Activated T-helper 1 cell treated with anti-CD3 and anti-CD28 coated beads, Interleukin-12 subunit alpha, Interleukin-12 subunit beta, Interleukin-2, Interleukin-4 antibody, amounts not matched to agents 30 ng/mL and 10 ng/mL and 1 ng/mL, durations not matched to agents 14 hours and 24 hours and 36 hours (primary cell): ENCODE measurements at regions not wholly inside any gene's neighbourhood (a gene's known extent, or its start where the extent isn't known, plus 50 kb on each side); places are given as distances from the start of the nearest gene placed in this dataset.
"Not testable (repeated sequence)": the region's sequence is repeated elsewhere in the genome, so short reads cannot be mapped to it uniquely, and the experiment has no call there.

Source experiments
- DNase-seq: peaks from one replicate; pipeline ENCODE4 v3.0.0; 2021; ENCODE audit warnings: low spot score
- H3K27ac Mint-ChIP-seq: one replicate; pipeline ENCODE4 v1.8.0; 2021; ENCODE audit warnings: mild to moderate bottlenecking, mixed read lengths
- H3K27me3 Mint-ChIP-seq: one replicate; pipeline ENCODE4 v1.8.0; 2022; ENCODE audit warnings: mild to moderate bottlenecking, moderate library complexity, mixed read lengths; ENCODE audit not compliant: insufficient read depth
- H3K36me3 Mint-ChIP-seq: one replicate; pipeline ENCODE4 v1.8.0; 2021; ENCODE audit warnings: low read depth, mixed read lengths
- H3K4me1 Mint-ChIP-seq: one replicate; pipeline ENCODE4 v1.8.0; 2021; ENCODE audit warnings: low read depth, mixed read lengths
- H3K4me3 Mint-ChIP-seq: one replicate; pipeline ENCODE4 v1.8.0; 2021; ENCODE audit warnings: mild to moderate bottlenecking, moderate library complexity, mixed read lengths
- H3K9me3 Mint-ChIP-seq: one replicate; pipeline ENCODE4 v1.8.0; 2021; ENCODE audit warnings: mixed read lengths
- intact Hi-C: fragments of 100-400 bp; cut with micrococcal nuclease; formaldehyde crosslinking; loops from one replicate; pipeline ENCODE4 v1.15.1; 2024

- no peaks in the 10 kb centered on the region for H3K4me1 Mint-ChIP-seq
- no peak overlapping the region for H3K4me3 Mint-ChIP-seq
- H3K27ac Mint-ChIP-seq = no peak overlapping the region
- H3K36me3 Mint-ChIP-seq = no peaks in the 10 kb centered on the region
- DNase-seq = no peak
- no peaks in the 10 kb centered on the region for H3K9me3 Mint-ChIP-seq
- intact Hi-C loops = no loop called here
- no peaks in the 10 kb centered on the region for H3K27me3 Mint-ChIP-seq
Observed at GRCh38 chr6:168994956-168995355, 258.7 kb downstream of the THBS2 start.

GRCh38 chr6:168992446-168993144, 261.1 kb downstream of the THBS2 start:
- no peak for DNase-seq
- Mint-ChIP-seq H3K9me3 (no peaks in the 10 kb centered on the region), H3K27ac (no peak overlapping the region), H3K36me3 (no peaks in the 10 kb centered on the region), H3K4me1 (no peaks in the 10 kb centered on the region), H3K27me3 (no peaks in the 10 kb centered on the region), H3K4me3 (no peak overlapping the region)
- intact Hi-C loops = no loop called here

GRCh38 chr6:168991695-168992094, 262.0 kb downstream of the THBS2 start:
- DNase-seq = not testable (repeated sequence)

GRCh38 chr6:168990019-168990751, 263.5 kb downstream of the THBS2 start:
- no peaks in the 10 kb centered on the region for H3K9me3 Mint-ChIP-seq
- H3K27me3 Mint-ChIP-seq = no peaks in the 10 kb centered on the region
- DNase-seq = no peak
- no peaks in the 10 kb centered on the region for H3K36me3 Mint-ChIP-seq
- H3K4me3 Mint-ChIP-seq = no peak overlapping the region
- no peaks in the 10 kb centered on the region for H3K4me1 Mint-ChIP-seq
- H3K27ac Mint-ChIP-seq = no peak overlapping the region
- intact Hi-C loops = no loop called here

More at GRCh38 chr6:168991695-168992094, 262.0 kb downstream of the THBS2 start:
- H3K4me3 Mint-ChIP-seq, H3K9me3 Mint-ChIP-seq, H3K36me3 Mint-ChIP-seq, H3K4me1 Mint-ChIP-seq, intact Hi-C loops, H3K27ac Mint-ChIP-seq, H3K27me3 Mint-ChIP-seq: not testable (repeated sequence)

- H3K4me3 Mint-ChIP-seq = no peak overlapping the region
- no peak for DNase-seq
- H3K27ac Mint-ChIP-seq = no peak overlapping the region
- H3K36me3 Mint-ChIP-seq = no peaks in the 10 kb centered on the region
- intact Hi-C loops = no loop called here
- H3K27me3 Mint-ChIP-seq = no peaks in the 10 kb centered on the region
- H3K9me3 Mint-ChIP-seq = no peaks in the 10 kb centered on the region
- H3K4me1 Mint-ChIP-seq = no peaks in the 10 kb centered on the region
Observed at GRCh38 chr6:168989421-168989820, 264.2 kb downstream of the THBS2 start.

GRCh38 chr6:168988801-168989200, 264.8 kb downstream of the THBS2 start:
- H3K4me3 Mint-ChIP-seq = no peak overlapping the region
- H3K9me3 Mint-ChIP-seq = no peaks in the 10 kb centered on the region
- no peaks in the 10 kb centered on the region for H3K36me3 Mint-ChIP-seq
- H3K4me1 Mint-ChIP-seq = no peaks in the 10 kb centered on the region
- intact Hi-C loops = no loop called here
- no peaks in the 10 kb centered on the region for H3K27me3 Mint-ChIP-seq
- no peak for DNase-seq
- H3K27ac Mint-ChIP-seq = no peak overlapping the region

GRCh38 chr6:168988280-168988679, 265.4 kb downstream of the THBS2 start:
- no peak overlapping the region for H3K4me3 Mint-ChIP-seq
- H3K27me3 Mint-ChIP-seq = no peaks in the 10 kb centered on the region
- no peaks in the 10 kb centered on the region for H3K36me3 Mint-ChIP-seq
- no peak for DNase-seq
- H3K9me3 Mint-ChIP-seq = no peaks in the 10 kb centered on the region
- H3K27ac Mint-ChIP-seq = no peak overlapping the region
- no peaks in the 10 kb centered on the region for H3K4me1 Mint-ChIP-seq
- intact Hi-C loops = no loop called here

- no peak overlapping the region for H3K27ac Mint-ChIP-seq
- peaks cover 4% of the 10 kb centered on the region for H3K9me3 Mint-ChIP-seq
- DNase-seq = no peak
- intact Hi-C loops = no loop called here
- no peaks in the 10 kb centered on the region for H3K36me3 Mint-ChIP-seq
- no peaks in the 10 kb centered on the region for H3K27me3 Mint-ChIP-seq
- H3K4me1 Mint-ChIP-seq = no peaks in the 10 kb centered on the region
- H3K4me3 Mint-ChIP-seq = no peak overlapping the region
Observed at GRCh38 chr6:168985705-168986104, 267.9 kb downstream of the THBS2 start.

- Mint-ChIP-seq H3K27me3 (no peaks in the 10 kb centered on the region), H3K9me3 (peaks cover 4% of the 10 kb centered on the region), H3K27ac (no peak overlapping the region), H3K4me3 (no peak overlapping the region), H3K4me1 (no peaks in the 10 kb centered on the region), H3K36me3 (no peaks in the 10 kb centered on the region)
- intact Hi-C loops = no loop called here
- DNase-seq = no peak
Observed at GRCh38 chr6:168983925-168984324, 269.7 kb downstream of the THBS2 start.

- no peaks in the 10 kb centered on the region for H3K4me1 Mint-ChIP-seq
- DNase-seq = no peak
- H3K9me3 Mint-ChIP-seq = peaks cover 4% of the 10 kb centered on the region
- intact Hi-C loops = no loop called here
- no peak overlapping the region for H3K4me3 Mint-ChIP-seq
- H3K27me3 Mint-ChIP-seq = no peaks in the 10 kb centered on the region
- no peaks in the 10 kb centered on the region for H3K36me3 Mint-ChIP-seq
- no peak overlapping the region for H3K27ac Mint-ChIP-seq
Observed at GRCh38 chr6:168981187-168981586, 272.5 kb downstream of the THBS2 start.

- no peaks in the 10 kb centered on the region for H3K27me3 Mint-ChIP-seq
- H3K4me3 Mint-ChIP-seq = no peak overlapping the region
- no peak for DNase-seq
- peaks cover 4% of the 10 kb centered on the region for H3K9me3 Mint-ChIP-seq
- no peak overlapping the region for H3K27ac Mint-ChIP-seq
- intact Hi-C loops = no loop called here
- H3K4me1 Mint-ChIP-seq = no peaks in the 10 kb centered on the region
- no peaks in the 10 kb centered on the region for H3K36me3 Mint-ChIP-seq
Observed at GRCh38 chr6:168979254-168979653, 274.4 kb downstream of the THBS2 start.

GRCh38 chr6:168972128-168972527, 281.5 kb downstream of the THBS2 start:
- no peak overlapping the region for H3K4me3 Mint-ChIP-seq

GRCh38 chr6:168971549-168971948, 282.1 kb downstream of the THBS2 start:
- H3K4me3 Mint-ChIP-seq = no peak overlapping the region
- no peak for DNase-seq
- H3K4me1 Mint-ChIP-seq = no peaks in the 10 kb centered on the region
- peaks cover 8% of the 10 kb centered on the region for H3K27me3 Mint-ChIP-seq
- intact Hi-C loops = no loop called here
- H3K9me3 Mint-ChIP-seq = no peaks in the 10 kb centered on the region
- H3K36me3 Mint-ChIP-seq = no peaks in the 10 kb centered on the region
- no peak overlapping the region for H3K27ac Mint-ChIP-seq

More at GRCh38 chr6:168972128-168972527, 281.5 kb downstream of the THBS2 start:
- intact Hi-C loops = no loop called here
- peaks cover 6% of the 10 kb centered on the region for H3K27me3 Mint-ChIP-seq
- H3K4me1 Mint-ChIP-seq = no peaks in the 10 kb centered on the region
- DNase-seq = no peak
- H3K36me3 Mint-ChIP-seq = no peaks in the 10 kb centered on the region
- no peaks in the 10 kb centered on the region for H3K9me3 Mint-ChIP-seq
- no peak overlapping the region for H3K27ac Mint-ChIP-seq
